Transverse colon (tissue), 3 donors: ENCODE measurements at regions not wholly inside any gene's neighbourhood (a gene's known extent, or its start where the extent isn't known, plus 50 kb on each side); places are given as distances from the start of the nearest gene placed in this dataset.

Experiments used
- CTCF ChIP-seq, 5 experiments: fragments of 200-600 bp in 3 of 5; fragments of 450-650 bp in 2 of 5; sonication (generic) in 3 of 5; IDR thresholded peaks; 1 replicate in 2 of 5; 2 replicates in 3 of 5; pipeline ENCODE4 v1.5.1; 2016 to 2017; ENCODE audit warnings: antibody characterized with exemption in 5 of 5, inconsistent platforms in 3 of 5, mild to moderate bottlenecking in 2 of 5, moderate library complexity in 1 of 5
- POLR2A ChIP-seq: fragments of 450-650 bp; IDR thresholded peaks from one replicate; pipeline ENCODE4 v1.6.1; 2016; ENCODE audit warnings: antibody characterized with exemption, mild to moderate bottlenecking, moderate library complexity

- TF ChIP-seq CTCF (IDR thresholded peaks at IDR 0.05) (no peak), POLR2A (no peak)
These were observed 1627.0 kb downstream of the PCDH9 start for GRCh38 chr13:65603160-65603559.
